Stimulated activated memory B cell treated with anti-CD40 and anti-IgM and Interleukin-4, amounts not matched to agents 10 μg/mL and 1 μg/mL and 100 μg/mL, for 72 hours (primary cell): ENCODE measurements at regions not wholly inside any gene's neighbourhood (a gene's known extent, or its start where the extent isn't known, plus 50 kb on each side); places are given as distances from the start of the nearest gene placed in this dataset.

Experiments
- ATAC-seq: fragments of 150-1000 bp; cut with Tn5 transposase; 2 replicates; pipeline ENCODE4 v1.10.0; 2021
- H3K27ac Mint-ChIP-seq: one replicate; pipeline ENCODE4 v1.8.0; 2022; ENCODE audit warnings: mild to moderate bottlenecking, mixed read lengths
- H3K27me3 Mint-ChIP-seq: one replicate; pipeline ENCODE4 v1.8.0; 2022; ENCODE audit warnings: mixed read lengths
- H3K36me3 Mint-ChIP-seq: one replicate; pipeline ENCODE4 v1.8.0; 2022; ENCODE audit warnings: mixed read lengths
- H3K4me1 Mint-ChIP-seq: one replicate; pipeline ENCODE4 v1.8.0; 2022; ENCODE audit warnings: mixed read lengths
- H3K4me3 Mint-ChIP-seq: one replicate; pipeline ENCODE4 v1.8.0; 2022; ENCODE audit warnings: mild to moderate bottlenecking, moderate library complexity, mixed read lengths
- H3K9me3 Mint-ChIP-seq: one replicate; pipeline ENCODE4 v1.8.0; 2022; ENCODE audit warnings: mixed read lengths

- Mint-ChIP-seq H3K36me3 (no peaks in the 10 kb centered on the region), H3K9me3 (peaks cover 6% of the 10 kb centered on the region), H3K27me3 (no peaks in the 10 kb centered on the region), H3K27ac (no peak overlapping the region), H3K4me1 (no peaks in the 10 kb centered on the region), H3K4me3 (no peak overlapping the region)
- ATAC-seq: no peak
These were observed 334.5 kb downstream of the GASK1B start for GRCh38 chr4:157838366-157838765.

DNA sequence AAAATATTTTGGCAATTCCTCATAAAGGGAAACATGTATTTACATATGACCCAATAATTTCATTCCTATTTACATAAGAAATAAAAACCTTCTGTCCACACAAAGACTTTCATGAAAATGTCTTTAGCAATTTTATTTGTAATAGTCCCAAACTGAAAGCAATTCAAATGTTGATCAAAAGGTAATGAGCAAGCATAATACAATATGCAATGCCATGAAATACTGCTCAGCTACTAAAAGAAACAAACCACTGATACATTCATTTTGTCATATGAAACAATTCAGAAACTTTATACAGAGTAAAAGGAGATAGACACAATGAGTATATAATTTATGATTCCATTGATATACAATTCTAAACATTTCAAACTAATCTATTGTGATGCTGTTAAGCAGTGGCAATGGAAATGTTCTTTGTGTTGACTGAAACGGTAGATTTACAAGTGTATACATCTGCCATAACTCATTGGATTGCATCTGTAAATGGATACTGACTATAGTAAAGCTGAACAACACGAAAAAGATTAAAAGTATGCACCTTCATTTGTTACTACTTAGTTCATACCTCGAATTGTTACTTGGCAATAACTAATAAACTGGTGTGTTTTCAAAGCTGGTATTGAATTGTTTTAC is 335.6 kb downstream of the GASK1B start:
- no peaks in the 10 kb centered on the region for H3K4me1 Mint-ChIP-seq
- H3K4me3 Mint-ChIP-seq: no peak overlapping the region
- peaks cover 3% of the 10 kb centered on the region for H3K9me3 Mint-ChIP-seq
- H3K36me3 Mint-ChIP-seq: no peaks in the 10 kb centered on the region
- ATAC-seq: no peak
- H3K27ac Mint-ChIP-seq: no peak overlapping the region
- no peaks in the 10 kb centered on the region for H3K27me3 Mint-ChIP-seq

- Mint-ChIP-seq H3K27me3 (no peaks in the 10 kb centered on the region), H3K4me3 (no peak overlapping the region), H3K9me3 (peaks cover 8% of the 10 kb centered on the region), H3K4me1 (no peaks in the 10 kb centered on the region), H3K36me3 (no peaks in the 10 kb centered on the region), H3K27ac (no peak overlapping the region)
- ATAC-seq: no peak
These were observed 340.2 kb downstream of the GASK1B start for GRCh38 chr4:157832596-157832995.

DNA sequence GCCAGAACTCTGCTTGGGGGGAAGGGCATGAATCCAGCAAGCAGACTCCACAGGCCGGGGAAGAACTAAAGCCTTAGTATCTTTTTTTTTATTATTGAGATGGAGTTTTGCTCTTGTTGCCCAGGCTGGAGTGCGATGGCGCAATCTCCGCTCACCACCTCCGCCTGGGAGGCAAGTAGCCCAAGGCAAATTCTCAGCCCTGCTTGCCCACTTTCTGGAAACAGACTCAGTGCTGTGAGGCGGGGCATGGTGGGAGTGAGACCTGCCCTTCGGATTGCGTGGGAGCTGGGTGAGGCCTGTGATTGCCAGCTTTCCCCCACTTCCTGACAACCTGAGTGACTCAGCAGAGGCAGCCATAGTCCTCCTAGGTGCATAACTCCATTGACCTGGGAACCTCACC is 348.8 kb downstream of the GASK1B start:
- H3K27ac Mint-ChIP-seq: no peak overlapping the region
- ATAC-seq: no peak

DNA sequence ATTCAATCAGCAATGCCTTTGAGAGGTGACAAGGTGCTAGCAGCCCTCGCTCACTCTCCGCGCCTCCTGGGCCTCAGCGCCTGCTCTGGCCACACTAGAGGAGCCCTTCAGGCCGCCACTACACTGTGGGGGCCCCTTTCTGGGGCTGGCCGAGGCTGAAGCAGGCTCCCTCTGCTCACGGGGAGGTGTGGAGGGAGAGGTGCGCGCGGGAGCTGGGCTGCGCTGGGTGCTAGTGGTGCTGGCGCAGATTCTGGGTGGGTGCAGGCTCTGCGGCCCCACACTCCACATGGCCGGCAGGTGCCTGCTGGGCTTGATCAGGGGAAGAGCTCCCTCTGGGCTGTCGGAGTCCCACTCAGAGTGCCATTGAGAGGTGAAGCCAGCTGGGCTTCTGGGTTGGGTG is 351.0 kb downstream of the GASK1B start:
- Mint-ChIP-seq H3K4me1 (no peaks in the 10 kb centered on the region), H3K36me3 (no peaks in the 10 kb centered on the region), H3K27ac (no peak overlapping the region), H3K9me3 (peaks cover 3% of the 10 kb centered on the region), H3K27me3 (no peaks in the 10 kb centered on the region), H3K4me3 (no peak overlapping the region)
- peak; percentile 24 for ATAC-seq

More for the DNA sequence above, 348.8 kb downstream of the GASK1B start:
- H3K4me1 Mint-ChIP-seq: no peaks in the 10 kb centered on the region
- H3K9me3 Mint-ChIP-seq: peaks cover 6% of the 10 kb centered on the region
- no peaks in the 10 kb centered on the region for H3K36me3 Mint-ChIP-seq
- H3K4me3 Mint-ChIP-seq: no peak overlapping the region
- no peaks in the 10 kb centered on the region for H3K27me3 Mint-ChIP-seq

GRCh38 chr4:157819693-157820464 is 352.9 kb downstream of the GASK1B start:
- Mint-ChIP-seq H3K36me3 (no peaks in the 10 kb centered on the region), H3K27me3 (no peaks in the 10 kb centered on the region), H3K4me3 (no peak overlapping the region), H3K4me1 (no peaks in the 10 kb centered on the region), H3K9me3 (peaks cover 3% of the 10 kb centered on the region), H3K27ac (no peak overlapping the region)
- ATAC-seq: peak; percentile 18

DNA sequence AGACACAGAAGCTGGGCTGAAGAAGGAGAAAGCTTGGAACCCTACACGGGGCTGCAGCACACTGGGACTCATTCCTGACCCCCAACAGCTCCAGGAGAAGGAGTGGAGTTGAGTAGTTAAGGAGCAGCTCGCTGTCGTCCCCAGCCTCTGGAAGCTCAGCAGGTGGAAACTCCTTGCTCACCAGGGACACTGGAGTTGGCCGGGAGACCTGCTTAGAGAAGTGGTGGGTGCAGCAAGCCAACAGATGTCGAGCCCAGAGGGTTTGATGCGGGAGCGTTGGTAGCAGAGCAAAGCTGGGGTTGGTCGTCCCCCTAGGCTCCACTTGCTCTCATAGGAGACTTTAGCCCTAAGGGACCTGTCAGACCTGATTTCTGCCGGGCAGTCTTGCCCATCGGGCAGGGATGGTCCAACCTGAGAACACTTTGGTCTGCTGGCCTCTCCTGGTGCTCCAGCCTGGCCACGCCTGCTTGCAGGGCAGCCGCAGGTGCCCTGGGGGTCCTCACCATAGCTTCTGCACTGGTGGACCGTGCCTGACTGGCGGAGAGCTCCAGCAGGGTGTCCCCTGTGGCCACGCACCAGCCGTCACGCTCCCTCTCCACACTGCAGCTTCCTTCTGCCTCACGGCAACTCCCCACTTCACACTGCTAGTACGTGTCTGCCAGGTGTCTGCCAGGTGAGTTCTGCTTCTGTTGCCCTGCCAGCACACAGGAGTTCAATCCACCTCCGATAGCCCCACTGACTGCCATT is 353.7 kb downstream of the GASK1B start:
- ATAC-seq: peak; percentile 8
- H3K4me1 Mint-ChIP-seq: no peaks in the 10 kb centered on the region
- H3K27me3 Mint-ChIP-seq: no peaks in the 10 kb centered on the region
- H3K27ac Mint-ChIP-seq: no peak overlapping the region
- H3K36me3 Mint-ChIP-seq: no peaks in the 10 kb centered on the region
- H3K4me3 Mint-ChIP-seq: no peak overlapping the region
- peaks cover 3% of the 10 kb centered on the region for H3K9me3 Mint-ChIP-seq

- no peaks in the 10 kb centered on the region for H3K9me3 Mint-ChIP-seq
- ATAC-seq: no peak
- H3K4me3 Mint-ChIP-seq: no peak overlapping the region
- no peaks in the 10 kb centered on the region for H3K27me3 Mint-ChIP-seq
- H3K27ac Mint-ChIP-seq: no peak overlapping the region
- H3K4me1 Mint-ChIP-seq: no peaks in the 10 kb centered on the region
- no peaks in the 10 kb centered on the region for H3K36me3 Mint-ChIP-seq
These were observed 362.6 kb downstream of the GASK1B start for GRCh38 chr4:157810137-157810774.

GRCh38 chr4:157808796-157809383 is 363.9 kb downstream of the GASK1B start:
- H3K4me3 Mint-ChIP-seq: no peak overlapping the region
- no peak for ATAC-seq
- no peaks in the 10 kb centered on the region for H3K27me3 Mint-ChIP-seq
- H3K27ac Mint-ChIP-seq: no peak overlapping the region
- H3K36me3 Mint-ChIP-seq: no peaks in the 10 kb centered on the region
- H3K4me1 Mint-ChIP-seq: no peaks in the 10 kb centered on the region
- H3K9me3 Mint-ChIP-seq: no peaks in the 10 kb centered on the region

- no peaks in the 10 kb centered on the region for H3K36me3 Mint-ChIP-seq
- no peak for ATAC-seq
- H3K27ac Mint-ChIP-seq: no peak overlapping the region
- H3K27me3 Mint-ChIP-seq: no peaks in the 10 kb centered on the region
- peaks cover 4% of the 10 kb centered on the region for H3K9me3 Mint-ChIP-seq
- H3K4me3 Mint-ChIP-seq: no peak overlapping the region
- H3K4me1 Mint-ChIP-seq: no peaks in the 10 kb centered on the region
These were observed 366.6 kb downstream of the GASK1B start for GRCh38 chr4:157806184-157806583.

- H3K27me3 Mint-ChIP-seq: no peaks in the 10 kb centered on the region
- H3K36me3 Mint-ChIP-seq: no peaks in the 10 kb centered on the region
- no peak for ATAC-seq
- H3K4me3 Mint-ChIP-seq: no peak overlapping the region
- H3K27ac Mint-ChIP-seq: no peak overlapping the region
- no peaks in the 10 kb centered on the region for H3K4me1 Mint-ChIP-seq
- H3K9me3 Mint-ChIP-seq: peaks cover 6% of the 10 kb centered on the region
These were observed 367.8 kb downstream of the GASK1B start for GRCh38 chr4:157804986-157805385.

DNA sequence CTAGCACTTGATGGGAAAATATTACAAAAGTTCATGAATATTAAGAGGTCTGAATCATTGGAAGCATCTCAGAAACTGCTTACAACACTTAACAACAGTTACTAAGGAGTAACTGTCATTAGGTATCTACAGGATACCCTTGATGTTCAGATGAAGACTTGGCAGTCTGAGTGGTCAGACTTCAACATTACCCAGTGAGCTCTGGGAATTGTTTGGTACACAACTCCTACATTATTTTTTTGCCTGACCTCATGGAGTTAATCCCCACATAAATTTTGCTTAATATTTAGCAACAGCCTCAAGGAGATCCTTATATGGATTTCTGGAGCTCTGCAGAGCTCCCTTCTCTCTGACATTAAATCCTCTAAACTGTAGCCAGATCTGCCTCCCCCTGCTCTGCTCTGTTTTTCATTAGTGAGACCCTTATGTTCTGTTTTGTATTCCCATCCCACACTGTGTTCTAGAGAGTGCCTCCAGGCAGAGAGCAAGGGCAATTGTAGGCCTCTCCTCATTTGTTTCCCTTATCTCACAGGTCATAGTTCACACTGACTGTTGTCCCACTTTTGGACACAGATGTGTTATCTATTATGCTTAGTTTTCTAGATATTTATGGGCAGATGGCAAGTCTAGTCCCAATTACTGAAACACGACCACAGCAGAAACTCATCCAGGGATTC is 368.8 kb downstream of the GASK1B start:
- ATAC-seq: no peak
- Mint-ChIP-seq H3K4me3 (no peak overlapping the region), H3K27ac (no peak overlapping the region), H3K36me3 (no peaks in the 10 kb centered on the region), H3K27me3 (no peaks in the 10 kb centered on the region), H3K9me3 (peaks cover 7% of the 10 kb centered on the region), H3K4me1 (no peaks in the 10 kb centered on the region)

GRCh38 chr4:157803421-157803820 is 369.4 kb downstream of the GASK1B start:
- Mint-ChIP-seq H3K4me1 (no peaks in the 10 kb centered on the region), H3K4me3 (no peak overlapping the region), H3K27me3 (no peaks in the 10 kb centered on the region), H3K27ac (no peak overlapping the region), H3K36me3 (no peaks in the 10 kb centered on the region), H3K9me3 (peaks cover 7% of the 10 kb centered on the region)
- ATAC-seq: no peak

DNA sequence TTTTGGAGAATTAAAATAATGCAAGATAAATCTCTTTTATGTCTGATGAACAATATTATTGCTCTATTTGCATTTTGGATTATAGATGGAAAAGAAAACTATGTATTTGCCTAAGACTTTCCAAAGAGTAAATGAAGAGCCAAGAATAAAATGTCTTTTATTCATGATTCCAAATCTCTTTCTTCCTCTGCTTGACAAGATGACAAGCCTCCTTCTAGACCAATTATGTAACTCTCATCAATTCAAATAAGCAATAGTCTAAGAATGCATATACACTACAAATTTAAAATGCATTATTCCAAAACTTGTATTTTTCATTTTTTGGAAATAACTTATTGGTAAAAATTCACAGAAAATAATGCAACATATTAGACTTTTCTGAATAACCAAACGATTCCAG is 377.3 kb downstream of the GASK1B start:
- no peak for ATAC-seq
- H3K4me1 Mint-ChIP-seq: no peaks in the 10 kb centered on the region

More for the DNA sequence above, 377.3 kb downstream of the GASK1B start:
- Mint-ChIP-seq H3K36me3 (no peaks in the 10 kb centered on the region), H3K27ac (no peak overlapping the region), H3K9me3 (peaks cover 3% of the 10 kb centered on the region), H3K27me3 (no peaks in the 10 kb centered on the region), H3K4me3 (no peak overlapping the region)
